Astrocyte (in vitro differentiated cells and primary cell): ENCODE measurements at regions not wholly inside any gene's neighbourhood (a gene's known extent, or its start where the extent isn't known, plus 50 kb on each side); places are given as distances from the start of the nearest gene placed in this dataset.

Source experiments
- DNase-seq: peaks from one replicate; pipeline ENCODE4 v3.0.0-alpha.2; 2010; ENCODE audit warnings: low read depth
- FAIRE-seq: peaks from 2 replicates; lab custom pipeline; 2011; peaks lifted over from hg19 to GRCh38; lab: Jason Lieb, UNC
- H2AFZ ChIP-seq: 2 replicates; pipeline ENCODE4 v1.6.0; 2012; ENCODE audit warnings: low read depth, low read length, inconsistent platforms
- H3K27ac ChIP-seq: 2 replicates; pipeline ENCODE4 v1.5.1; 2011; ENCODE audit warnings: low read depth, low read length, inconsistent platforms
- H3K27me3 ChIP-seq: 2 replicates; pipeline ENCODE4 v1.6.0; 2011; ENCODE audit warnings: low read length, inconsistent platforms; ENCODE audit not compliant: insufficient read depth
- H3K36me3 ChIP-seq: 2 replicates; pipeline ENCODE4 v1.5.1; 2011; ENCODE audit warnings: low read length, inconsistent platforms; ENCODE audit not compliant: insufficient read depth
- H3K4me1 ChIP-seq: 2 replicates; pipeline ENCODE4 v1.5.1; 2011; ENCODE audit warnings: low read length, inconsistent platforms; ENCODE audit not compliant: insufficient read depth
- H3K4me2 ChIP-seq: 2 replicates; pipeline ENCODE4 v1.6.0; 2012; ENCODE audit warnings: low read length, inconsistent platforms
- H3K4me3 ChIP-seq: 2 replicates; pipeline ENCODE4 v1.5.1; 2011; ENCODE audit warnings: low read depth, mild to moderate bottlenecking, low read length, inconsistent platforms; ENCODE audit not compliant: insufficient read depth
- H3K79me2 ChIP-seq: 2 replicates; pipeline ENCODE4 v1.6.0; 2012; ENCODE audit warnings: mild to moderate bottlenecking, low read length, inconsistent platforms; ENCODE audit not compliant: insufficient read depth
- H3K9ac ChIP-seq: 2 replicates; pipeline ENCODE4 v1.6.0; 2012; ENCODE audit warnings: mild to moderate bottlenecking, low read length, inconsistent platforms
- H3K9me3 ChIP-seq: 2 replicates; pipeline ENCODE4 v1.5.1; 2012; ENCODE audit warnings: low read depth, mild to moderate bottlenecking, low read length, inconsistent platforms; ENCODE audit not compliant: insufficient read depth
- H4K20me1 ChIP-seq: 2 replicates; pipeline ENCODE4 v1.6.0; 2012; ENCODE audit warnings: low read length, inconsistent platforms; ENCODE audit not compliant: insufficient read depth
- H3K27ac Mint-ChIP-seq: one replicate; pipeline ENCODE4 v1.8.0; 2021; ENCODE audit warnings: mild to moderate bottlenecking, mixed read lengths; ENCODE audit not compliant: unreplicated experiment
- H3K27me3 Mint-ChIP-seq: one replicate; pipeline ENCODE4 v1.8.0; 2021; ENCODE audit warnings: low read depth, mixed read lengths; ENCODE audit not compliant: unreplicated experiment
- H3K36me3 Mint-ChIP-seq: one replicate; pipeline ENCODE4 v1.8.0; 2021; ENCODE audit warnings: low read depth, mixed read lengths; ENCODE audit not compliant: unreplicated experiment
- H3K4me1 Mint-ChIP-seq: one replicate; pipeline ENCODE4 v1.8.0; 2021; ENCODE audit warnings: low read depth, mixed read lengths; ENCODE audit not compliant: unreplicated experiment
- H3K4me3 Mint-ChIP-seq: one replicate; pipeline ENCODE4 v1.8.0; 2021; ENCODE audit warnings: mild to moderate bottlenecking, moderate library complexity, mixed read lengths; ENCODE audit not compliant: unreplicated experiment
- H3K9me3 Mint-ChIP-seq: one replicate; pipeline ENCODE4 v1.8.0; 2021; ENCODE audit warnings: mild to moderate bottlenecking, mixed read lengths; ENCODE audit not compliant: unreplicated experiment
- CTCF ChIP-seq: IDR thresholded peaks from 2 replicates; pipeline ENCODE4 v1.5.1; 2011; ENCODE audit warnings: low read depth, mild to moderate bottlenecking, inconsistent platforms, low read length, moderate library complexity; ENCODE audit not compliant: insufficient read depth
- EZH2 ChIP-seq: IDR thresholded peaks from 2 replicates; pipeline ENCODE4 v1.6.1; 2012; ENCODE audit warnings: mild to moderate bottlenecking, low read length, inconsistent platforms; ENCODE audit not compliant: insufficient read depth

GRCh38 chr9:101951598-101951997, 213.2 kb upstream of the GRIN3A start:
- Mint-ChIP-seq H3K36me3 (no peaks in the 10 kb centered on the region), H3K4me3 (no peak overlapping the region), H3K27me3 (no peaks in the 10 kb centered on the region), H3K9me3 (peaks cover 13% of the 10 kb centered on the region), H3K27ac (no peak overlapping the region), H3K4me1 (no peaks in the 10 kb centered on the region)
- Histone ChIP-seq H2AFZ (no peak overlapping the region), H3K79me2 (no peaks in the 10 kb centered on the region), H3K27ac (no peak overlapping the region), H3K9me3 (no peaks in the 10 kb centered on the region), H4K20me1 (no peaks in the 10 kb centered on the region), H3K4me3 (no peak overlapping the region), H3K27me3 (no peaks in the 10 kb centered on the region), H3K9ac (no peak overlapping the region), H3K4me2 (no peak overlapping the region), H3K4me1 (no peaks in the 10 kb centered on the region), H3K36me3 (no peaks in the 10 kb centered on the region)
- no peak for TF ChIP-seq CTCF
- TF ChIP-seq EZH2, result no peak
- FAIRE-seq (no peak), DNase-seq (no peak)

GRCh38 chr9:101931756-101932155, 193.3 kb upstream of the GRIN3A start:
- Histone ChIP-seq H3K27me3 (no peaks in the 10 kb centered on the region), H3K4me1 (no peaks in the 10 kb centered on the region), H3K9me3 (no peaks in the 10 kb centered on the region), H2AFZ (no peak overlapping the region), H3K4me2 (no peak overlapping the region), H3K27ac (no peak overlapping the region), H3K9ac (no peak overlapping the region), H3K36me3 (no peaks in the 10 kb centered on the region), H4K20me1 (no peaks in the 10 kb centered on the region), H3K79me2 (no peaks in the 10 kb centered on the region), H3K4me3 (no peak overlapping the region)
- no peaks in the 10 kb centered on the region for H3K4me1 Mint-ChIP-seq
- TF ChIP-seq EZH2 (no peak), CTCF (no peak)
- no peak overlapping the region for H3K27ac Mint-ChIP-seq
- H3K4me3 Mint-ChIP-seq, result no peak overlapping the region
- no peak for DNase-seq
- FAIRE-seq, result no peak
- H3K36me3 Mint-ChIP-seq, result no peaks in the 10 kb centered on the region
- peaks cover 5% of the 10 kb centered on the region for H3K9me3 Mint-ChIP-seq
- no peaks in the 10 kb centered on the region for H3K27me3 Mint-ChIP-seq

- Histone ChIP-seq H3K27me3 (no peaks in the 10 kb centered on the region), H3K36me3 (no peaks in the 10 kb centered on the region), H4K20me1 (no peaks in the 10 kb centered on the region), H3K27ac (no peak overlapping the region), H3K9me3 (no peaks in the 10 kb centered on the region), H3K9ac (no peak overlapping the region), H2AFZ (no peak overlapping the region), H3K79me2 (no peaks in the 10 kb centered on the region), H3K4me1 (no peaks in the 10 kb centered on the region), H3K4me2 (no peak overlapping the region), H3K4me3 (no peak overlapping the region)
- no peak for DNase-seq
- FAIRE-seq, result no peak
- Mint-ChIP-seq H3K27me3 (no peaks in the 10 kb centered on the region), H3K9me3 (peaks cover 5% of the 10 kb centered on the region), H3K4me3 (no peak overlapping the region), H3K4me1 (no peaks in the 10 kb centered on the region), H3K27ac (no peak overlapping the region), H3K36me3 (no peaks in the 10 kb centered on the region)
- no peak for TF ChIP-seq CTCF
- no peak for TF ChIP-seq EZH2
Measured at GRCh38 chr9:101930783-101931182, 192.3 kb upstream of the GRIN3A start.
